Fibroblast of skin of right biceps (primary cell): ENCODE measurements at regions not wholly inside any gene's neighbourhood (a gene's known extent, or its start where the extent isn't known, plus 50 kb on each side); places are given as distances from the start of the nearest gene placed in this dataset.
"Not testable (repeated sequence)": the region's sequence is repeated elsewhere in the genome, so short reads cannot be mapped to it uniquely, and the experiment has no call there.

Source experiments
- DNase-seq: peaks from one replicate; pipeline ENCODE4 v3.0.0-alpha.2; 2013

DNA sequence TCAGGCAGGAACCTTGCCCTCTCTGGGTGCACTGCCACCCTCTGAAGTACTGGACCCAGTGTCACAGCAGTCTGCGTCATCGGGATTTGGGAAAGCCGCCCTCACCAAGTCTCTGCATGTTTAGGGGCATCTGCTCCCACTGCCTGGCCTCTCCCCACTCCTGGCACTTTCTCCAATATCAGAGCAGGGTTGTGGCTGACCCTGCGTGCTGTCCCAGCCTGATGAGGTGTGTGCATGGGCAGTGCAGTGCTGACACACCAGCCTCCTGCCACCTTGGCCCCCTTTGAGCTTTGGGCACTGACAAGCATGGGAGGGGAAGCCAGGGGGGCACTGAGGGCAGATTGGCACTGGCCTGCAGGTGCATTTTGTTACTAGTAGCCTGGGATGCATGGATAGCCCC lies 652.5 kb downstream of the GABRG1 start:
- no peak for DNase-seq

DNA sequence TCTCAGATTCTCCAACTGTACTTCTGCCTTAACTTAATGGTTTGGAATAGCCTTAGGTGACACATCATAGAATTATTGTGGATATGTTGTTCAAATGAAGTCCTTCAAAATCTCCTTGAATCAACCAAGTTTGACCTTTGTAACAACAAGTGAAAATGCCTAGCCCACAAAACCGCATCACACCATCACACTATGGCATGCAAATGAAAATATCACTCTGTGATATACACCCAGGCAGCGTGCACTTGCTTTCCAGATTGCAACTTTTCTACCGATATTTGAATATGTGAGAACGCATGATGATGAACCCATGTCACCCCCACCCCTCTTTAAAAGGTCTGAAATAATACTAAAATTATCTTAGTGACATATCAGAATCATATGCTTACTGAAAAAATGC lies 656.7 kb downstream of the GABRG1 start:
- no peak for DNase-seq

DNA sequence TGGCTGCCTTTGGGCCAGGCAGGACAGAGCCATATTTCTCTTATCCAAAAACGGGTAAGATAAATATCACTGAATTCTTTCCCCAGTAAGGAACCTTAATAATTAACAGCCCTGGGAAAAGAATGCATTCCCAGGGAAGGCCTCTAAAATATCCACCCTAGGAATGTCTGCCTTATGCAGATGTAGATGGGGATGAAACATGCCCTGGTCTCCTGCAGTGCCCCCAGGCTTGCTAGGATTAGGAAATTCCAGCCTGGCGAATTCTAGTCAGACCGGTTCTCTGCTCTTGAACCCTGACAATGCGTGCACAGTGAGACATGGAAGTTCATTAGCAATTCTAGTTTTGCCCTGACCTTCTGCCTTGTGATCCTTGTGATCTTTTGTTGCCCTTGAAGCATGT lies 663.7 kb downstream of the GABRG1 start:
- not testable (repeated sequence) for DNase-seq

DNA sequence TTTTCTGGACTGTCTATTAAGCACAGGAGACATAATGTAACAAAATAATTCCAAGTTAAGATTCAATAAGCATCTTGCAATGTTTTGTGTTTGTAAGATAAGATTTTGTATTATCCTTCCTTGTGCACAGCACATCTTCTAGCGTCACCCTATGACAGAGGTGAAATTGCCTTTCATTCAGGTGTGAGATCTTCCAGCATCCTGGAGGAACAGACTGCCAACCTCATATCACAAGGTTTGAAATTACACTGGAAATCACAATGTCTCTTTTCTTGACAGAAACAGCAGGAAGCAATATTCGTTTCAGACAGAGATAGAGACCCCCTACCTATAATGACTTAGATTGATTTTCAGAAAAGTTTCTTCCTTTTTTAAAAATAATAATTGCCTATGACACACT lies 668.6 kb downstream of the GABRG1 start:
- no peak for DNase-seq

DNA sequence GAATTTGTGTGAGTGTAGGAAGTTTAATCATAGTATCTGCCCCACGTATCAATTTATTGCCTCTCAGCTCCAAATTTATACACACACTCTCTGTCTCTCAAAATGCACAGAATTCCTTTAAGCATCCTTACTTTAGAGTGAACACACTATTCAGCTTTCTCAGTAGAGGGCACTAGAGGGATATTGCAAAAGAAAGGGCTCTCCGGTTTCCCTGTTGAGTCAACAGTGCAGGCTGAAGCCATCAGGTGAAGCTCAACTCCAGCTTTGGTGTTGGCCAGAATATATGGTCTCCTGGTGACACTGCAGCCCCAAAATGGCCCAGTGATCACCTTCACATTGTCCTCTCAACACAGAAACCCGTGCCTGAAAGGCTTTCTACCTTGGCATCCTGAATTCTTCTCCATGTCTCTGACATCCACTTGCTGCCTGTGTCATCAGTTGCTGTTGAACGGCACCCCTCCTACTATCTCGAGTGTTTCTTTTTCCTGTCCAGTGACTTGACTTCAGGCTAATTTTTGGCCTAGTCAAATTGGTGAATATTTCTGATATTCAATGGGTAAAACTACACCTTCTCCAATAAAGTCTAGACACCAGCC lies 670.5 kb downstream of the GABRG1 start:
- DNase-seq, result peak; percentile 2

DNA sequence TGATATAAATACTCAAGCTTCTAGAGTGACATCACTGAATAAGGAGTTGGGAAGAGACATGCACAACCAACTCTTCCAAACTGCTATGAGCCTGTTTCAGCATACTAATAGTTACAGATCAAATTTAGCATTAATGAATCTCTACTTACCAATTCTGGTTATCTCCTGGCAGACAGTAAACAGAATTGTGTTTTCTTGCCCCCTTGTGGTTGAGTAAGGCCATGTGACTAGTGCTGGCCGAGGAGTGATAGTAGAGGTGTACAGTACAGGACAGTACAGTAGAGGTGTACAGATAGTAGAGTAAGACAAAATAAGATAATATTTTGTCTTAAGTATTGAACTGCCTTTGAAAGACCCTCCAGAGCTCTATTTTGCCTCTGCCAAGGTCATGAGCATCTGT lies 681.4 kb downstream of the GABRG1 start:
- no peak for DNase-seq

DNA sequence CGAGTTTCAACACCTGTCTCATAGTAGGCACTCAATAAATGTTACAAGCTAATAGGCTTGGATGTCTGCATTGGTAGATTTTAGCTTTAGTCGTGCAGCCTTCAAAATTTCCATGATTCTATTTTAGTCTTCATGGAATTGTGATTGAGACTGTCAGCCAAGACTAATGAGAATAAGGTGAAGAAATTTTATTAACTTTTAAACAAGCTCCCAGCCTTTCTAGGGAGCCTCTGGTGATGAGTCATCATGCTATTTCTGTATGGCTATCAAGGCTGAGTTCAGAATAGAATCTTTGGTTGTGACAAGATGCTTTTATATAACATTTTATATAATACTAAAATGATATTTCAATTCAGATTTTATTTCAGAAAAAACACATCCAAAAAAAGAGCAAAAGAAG lies 685.8 kb downstream of the GABRG1 start:
- DNase-seq, result no peak

DNA sequence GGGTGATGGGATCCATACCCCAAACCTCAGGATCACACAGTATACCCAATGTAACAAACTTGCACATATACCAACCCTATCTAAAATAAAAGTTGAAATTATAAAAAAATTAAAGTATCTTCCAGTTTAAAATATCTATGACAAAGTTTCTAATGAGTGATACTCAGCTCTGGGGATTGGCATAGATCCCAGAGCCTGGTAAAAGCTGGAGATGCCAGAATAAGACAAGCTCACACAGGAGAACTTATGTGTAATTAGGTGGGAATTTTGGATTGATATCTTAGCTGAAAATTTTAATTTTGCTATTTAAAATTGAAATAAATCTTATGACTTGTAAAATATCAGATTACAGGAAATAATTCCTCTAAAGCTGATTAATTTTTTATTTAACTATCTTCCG lies 686.5 kb downstream of the GABRG1 start:
- no peak for DNase-seq

DNA sequence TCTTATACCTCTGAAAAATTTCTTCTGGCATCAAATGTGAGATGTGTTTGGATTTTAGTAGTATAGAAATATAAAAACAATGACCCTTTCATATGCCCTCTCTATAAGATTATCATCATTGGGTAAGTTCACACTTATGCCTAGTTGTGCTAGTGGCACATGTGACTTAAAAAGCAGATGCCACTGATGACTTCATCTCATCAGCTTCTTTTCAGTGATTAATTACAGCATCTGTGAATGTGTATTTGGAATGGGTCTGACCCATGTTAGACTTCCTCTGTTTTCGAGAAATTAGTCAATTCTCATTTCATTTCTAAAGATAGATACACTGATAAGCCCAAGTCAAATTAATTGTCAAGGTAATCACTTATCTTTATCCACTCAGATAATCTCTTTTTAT lies 698.7 kb downstream of the GABRG1 start:
- DNase-seq, result no peak

DNA sequence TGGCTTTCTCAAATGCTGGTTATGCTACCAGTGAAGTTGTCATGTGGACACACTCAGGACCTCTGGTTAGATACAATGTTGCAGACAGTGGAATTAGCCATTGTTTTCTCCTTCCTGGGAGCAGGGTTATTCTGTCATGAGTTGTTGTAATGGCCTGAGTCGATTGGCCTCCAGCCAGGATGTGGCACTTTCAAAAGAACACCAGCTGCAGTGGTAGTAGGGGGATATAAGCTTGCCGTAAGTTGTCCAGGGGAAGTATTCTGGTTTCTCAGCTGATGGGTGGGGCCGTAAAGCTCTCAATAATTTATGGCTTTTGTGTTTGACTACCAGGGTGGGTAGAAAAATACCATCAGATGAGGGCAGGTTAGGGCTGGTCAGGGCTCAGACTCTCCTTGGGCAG lies 697.5 kb upstream of the GNPDA2 start:
- no peak for DNase-seq

DNA sequence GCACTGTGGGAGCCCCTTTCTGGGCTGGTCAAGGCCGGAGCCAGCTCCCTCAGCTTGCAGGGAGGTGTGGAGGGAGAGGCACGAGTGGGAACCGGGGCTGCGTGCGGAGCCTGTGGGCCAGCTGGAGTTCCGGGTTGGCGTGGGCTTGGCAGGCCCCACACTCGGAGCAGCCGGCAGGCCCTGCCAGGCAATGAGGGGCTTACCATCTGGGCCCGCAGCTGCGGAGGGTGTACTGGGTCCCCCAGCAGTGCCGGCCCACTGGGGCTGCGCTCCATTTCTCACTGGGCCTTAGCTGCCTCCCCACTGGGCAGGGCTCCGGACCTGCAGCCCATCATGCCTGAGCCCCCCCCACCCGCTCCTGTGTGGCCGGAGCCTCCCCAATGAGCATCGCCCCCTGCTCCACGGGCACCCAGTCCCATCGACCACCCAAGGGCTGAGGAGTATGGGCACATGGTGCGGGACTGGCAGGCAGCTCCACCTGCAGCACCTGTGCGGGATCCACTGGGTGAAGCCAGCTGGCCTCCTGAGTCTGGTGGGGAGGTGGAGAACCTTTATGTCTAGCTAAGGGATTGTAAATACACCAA lies 693.8 kb upstream of the GNPDA2 start:
- not testable (repeated sequence) for DNase-seq

DNA sequence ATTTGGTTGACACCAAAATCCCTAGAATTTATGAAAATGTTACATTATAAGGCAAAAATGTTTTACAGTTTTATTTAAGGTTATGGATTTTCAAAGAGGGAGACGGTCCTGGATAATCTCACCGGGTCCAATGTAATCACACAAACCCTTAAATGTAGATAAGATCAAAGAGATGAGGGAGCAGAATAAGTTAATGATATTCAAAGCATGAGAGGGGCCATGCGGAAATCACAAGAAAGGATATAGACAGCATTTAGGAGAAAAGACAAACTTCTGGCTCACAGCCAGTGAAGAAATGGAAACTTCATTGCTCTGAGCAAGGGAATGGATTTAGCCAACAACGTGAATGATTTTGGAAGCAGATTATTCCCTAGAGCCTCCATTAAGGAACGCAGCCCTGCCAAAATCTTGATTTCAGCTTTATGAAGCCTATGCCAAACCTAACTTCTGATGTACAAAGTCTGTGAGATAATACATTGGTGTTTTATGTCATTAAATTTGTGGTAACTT lies 684.4 kb upstream of the GNPDA2 start:
- DNase-seq, result no peak

DNA sequence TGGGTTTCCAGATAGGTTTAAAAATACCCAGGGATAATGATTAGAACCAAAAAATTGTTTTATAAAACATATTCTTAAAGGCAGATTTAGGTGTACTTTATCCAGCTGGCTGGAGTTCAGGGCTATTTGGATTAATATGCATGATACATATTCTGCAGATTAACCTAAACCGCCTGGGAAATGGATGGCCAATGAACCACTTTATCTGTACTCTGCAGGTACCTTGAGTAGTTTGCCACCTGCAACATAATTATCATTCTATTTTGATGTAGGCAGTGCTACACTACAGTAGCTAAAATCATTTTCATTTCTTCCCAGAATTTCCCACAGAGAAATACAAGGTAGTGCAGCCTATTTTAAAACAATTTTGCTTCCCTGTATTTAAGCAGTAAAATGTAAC lies 683.2 kb upstream of the GNPDA2 start:
- no peak for DNase-seq

DNA sequence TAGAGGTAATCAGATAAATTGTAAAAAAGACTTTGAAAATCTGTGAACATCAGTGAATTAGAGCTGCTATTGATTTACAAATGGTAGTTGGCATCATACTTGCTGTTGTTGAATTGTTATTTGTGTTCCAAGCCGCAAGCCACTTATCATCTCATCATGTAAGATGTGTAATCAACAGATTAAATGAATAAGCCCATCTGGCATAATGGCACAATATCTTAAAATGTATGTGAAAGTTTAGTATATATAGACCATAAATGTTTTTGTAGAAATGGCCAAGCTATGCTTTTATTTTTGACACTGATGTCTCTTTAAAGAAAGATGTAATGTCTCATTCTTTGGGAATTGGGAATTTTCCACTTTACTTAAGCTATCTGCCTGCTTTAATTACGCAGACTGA lies 682.6 kb upstream of the GNPDA2 start:
- DNase-seq, result no peak

DNA sequence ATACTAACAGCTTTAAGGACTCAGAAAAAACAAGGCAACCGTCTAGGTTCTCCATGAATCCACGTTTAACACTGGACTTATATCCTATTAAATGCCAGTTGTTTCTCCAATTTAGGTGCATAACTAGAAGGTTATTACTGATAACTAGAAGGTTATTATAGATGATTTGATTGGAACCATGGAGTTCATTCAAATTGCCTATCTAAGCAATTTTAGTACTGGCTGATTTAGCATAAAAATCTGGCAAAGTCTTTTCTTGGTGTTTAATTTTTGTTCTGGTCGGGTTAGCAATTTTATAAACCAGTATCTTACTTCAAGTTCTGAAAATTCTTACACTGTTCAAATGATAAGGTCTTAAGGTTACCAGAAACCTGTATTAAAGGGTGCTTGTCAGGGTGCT lies 672.8 kb upstream of the GNPDA2 start:
- no peak for DNase-seq

DNA sequence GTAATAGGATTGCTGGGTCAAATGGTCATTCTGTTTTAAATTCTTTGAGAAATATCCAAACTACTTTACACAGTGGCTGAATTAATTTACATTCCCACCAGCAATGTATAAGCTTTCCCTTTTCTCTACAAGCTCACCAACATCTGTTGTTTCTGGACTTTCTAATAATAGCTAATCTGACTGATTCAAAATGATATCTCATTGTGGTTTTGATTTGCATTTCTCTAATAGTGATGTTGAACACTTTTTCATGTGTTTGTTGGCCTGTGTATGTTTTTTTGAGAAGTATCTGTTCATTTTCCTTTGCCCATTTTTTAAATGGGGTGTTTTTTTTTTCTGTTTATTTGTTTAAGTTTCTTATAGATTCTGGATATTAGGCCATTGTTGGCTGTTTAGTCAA lies 659.0 kb upstream of the GNPDA2 start:
- DNase-seq, result no peak

DNA sequence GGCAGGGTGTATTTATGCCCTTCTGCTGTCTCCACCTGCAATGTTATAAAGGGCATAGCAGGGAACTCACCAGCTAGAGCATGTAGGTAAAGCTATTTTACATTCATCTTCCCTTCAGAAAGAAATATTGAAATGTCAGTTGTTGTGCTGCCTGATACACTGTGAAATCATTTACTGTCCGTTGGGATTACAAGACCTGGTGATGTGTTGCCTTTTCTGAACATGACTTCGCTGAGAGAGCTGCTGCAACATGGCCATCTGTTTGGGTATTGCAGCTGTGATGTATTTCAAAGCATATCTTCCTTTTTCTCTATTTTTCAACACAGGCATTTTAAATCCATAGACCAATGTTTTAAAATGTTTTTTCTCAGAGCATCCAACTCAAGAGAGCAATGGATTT lies 644.1 kb upstream of the GNPDA2 start:
- no peak for DNase-seq

DNA sequence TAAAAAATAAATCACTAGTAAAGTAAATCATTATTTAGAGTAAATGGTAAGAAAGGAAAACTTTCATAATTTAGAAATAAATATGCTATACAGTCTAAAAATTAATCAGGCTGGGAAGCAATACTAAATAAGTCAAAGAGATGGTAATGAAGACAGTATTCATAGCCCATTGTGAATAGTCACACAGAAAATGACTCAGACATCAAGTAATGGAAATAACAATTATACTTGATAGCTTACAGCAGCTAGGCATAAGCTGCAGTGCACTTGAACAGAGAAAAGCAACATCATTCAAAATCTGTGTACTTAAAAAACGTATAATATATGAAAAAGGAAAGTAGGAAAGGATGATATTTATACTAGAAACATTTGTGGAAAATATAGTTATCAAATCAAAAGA lies 642.5 kb upstream of the GNPDA2 start:
- DNase-seq, result no peak

DNA sequence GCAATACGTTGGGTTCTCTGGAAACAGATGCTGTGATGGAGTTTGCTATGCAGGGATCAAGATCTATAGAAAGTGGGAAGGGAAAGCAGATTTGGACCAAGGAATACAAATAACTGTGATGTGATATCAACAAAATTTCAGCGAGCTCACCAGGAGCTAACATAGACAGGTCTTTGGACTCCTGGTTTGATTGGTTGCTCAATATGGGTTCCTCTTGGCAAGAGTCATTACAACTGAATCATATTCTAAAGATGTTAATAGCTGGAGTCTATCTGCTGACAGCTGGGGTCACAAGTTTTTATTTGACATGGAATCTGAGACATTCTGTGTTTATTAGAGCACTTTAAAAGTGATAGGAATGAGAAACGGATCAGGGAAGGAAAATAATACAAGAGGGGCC lies 637.6 kb upstream of the GNPDA2 start:
- no peak for DNase-seq

DNA sequence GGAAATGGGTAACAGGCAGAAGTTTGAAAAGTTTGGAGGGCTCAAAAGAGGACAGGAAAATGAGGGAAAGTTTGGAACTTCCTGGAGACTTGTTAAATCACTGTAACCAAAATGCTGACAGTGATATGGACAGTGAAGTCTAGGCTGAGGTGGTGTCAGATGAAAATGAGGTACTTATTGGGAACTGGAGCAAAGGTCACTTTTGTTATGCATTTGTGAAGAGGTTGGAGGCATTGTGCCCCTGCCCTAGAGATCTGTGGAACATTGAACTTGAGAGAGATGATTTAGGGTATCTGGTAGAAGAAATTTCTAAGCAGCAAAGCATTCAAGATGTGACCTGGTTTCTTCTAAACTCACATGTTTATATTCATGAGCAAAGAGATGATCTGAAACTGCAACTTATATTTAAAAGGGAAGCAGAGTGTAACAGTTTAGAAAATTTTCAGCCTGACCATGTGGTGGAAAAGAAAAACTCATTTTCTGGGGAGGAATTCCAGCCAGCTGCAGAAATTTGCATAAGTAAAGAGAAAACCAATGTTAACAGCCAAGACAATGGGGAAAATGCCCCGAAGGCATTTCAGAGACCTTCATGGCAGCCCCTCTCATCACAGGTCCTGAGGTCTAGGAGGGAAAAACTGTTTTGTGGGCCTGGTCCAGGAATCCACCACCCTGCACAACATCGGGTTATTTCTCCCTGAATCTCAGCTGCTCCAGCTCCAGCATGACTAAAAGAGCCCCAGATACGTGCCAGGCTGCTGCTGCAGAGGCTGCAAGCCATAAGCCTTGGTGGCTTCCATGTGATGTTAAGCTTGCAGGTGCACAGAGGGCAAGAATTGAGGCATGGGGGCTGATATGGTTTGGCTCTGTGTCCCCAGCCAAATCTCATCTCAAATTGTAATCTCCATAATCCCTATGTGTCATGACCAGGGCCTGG lies 632.5 kb upstream of the GNPDA2 start:
- DNase-seq, result no peak

DNA sequence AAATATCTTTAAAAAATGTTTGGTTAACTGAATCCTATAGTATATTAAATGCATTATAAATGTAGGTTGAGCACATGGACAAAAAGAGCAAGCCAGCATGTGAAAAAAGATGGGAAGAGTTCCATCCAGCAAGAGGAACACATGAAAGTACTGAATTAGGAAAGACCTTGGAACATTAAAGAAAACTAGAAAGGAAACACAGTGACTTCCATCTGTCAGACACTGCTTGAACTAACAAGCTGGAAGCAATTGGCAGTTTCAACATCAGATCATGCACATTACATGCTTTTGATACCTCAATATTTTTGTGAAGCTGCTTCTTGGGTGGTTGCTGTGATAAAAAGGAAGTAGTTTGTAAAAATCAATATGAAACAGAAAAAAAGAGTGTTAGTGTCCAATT lies 626.8 kb upstream of the GNPDA2 start:
- DNase-seq, result no peak

DNA sequence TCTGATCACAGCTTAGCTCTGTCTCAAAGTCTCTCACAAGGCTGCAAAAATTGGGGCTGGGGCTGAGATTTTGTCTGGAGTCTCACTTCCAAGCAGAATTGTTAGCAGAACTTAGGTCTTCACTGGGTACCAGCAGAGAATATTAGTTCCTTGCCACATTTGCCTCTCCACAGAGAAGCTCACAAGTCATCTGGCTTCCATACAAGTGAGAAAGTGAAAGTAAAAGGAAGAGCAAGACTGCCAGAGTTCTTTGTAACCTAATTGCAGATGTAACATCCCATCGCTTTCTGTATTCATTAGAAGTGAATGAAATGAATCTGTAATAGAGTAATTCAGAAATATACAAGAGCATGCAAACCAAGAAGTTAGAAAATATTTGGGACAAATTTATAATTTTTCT lies 624.1 kb upstream of the GNPDA2 start:
- DNase-seq, result no peak

DNA sequence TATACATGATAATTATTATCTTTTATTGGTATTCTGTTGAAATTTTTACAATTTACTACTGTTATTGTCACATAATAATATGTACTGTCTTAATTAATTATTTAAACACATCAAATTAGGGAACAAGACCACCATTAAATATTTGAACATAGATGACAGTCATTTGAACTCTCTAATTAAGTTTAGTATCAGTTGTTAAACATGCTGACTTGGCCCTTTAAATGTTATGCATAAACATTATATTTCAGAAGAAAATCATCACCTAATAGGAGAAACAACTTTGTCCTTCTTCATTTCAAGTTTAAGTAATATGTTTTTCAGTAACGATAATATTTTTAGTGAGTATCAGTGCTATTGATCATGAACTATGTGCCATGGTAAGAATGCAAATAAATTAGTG lies 623.5 kb upstream of the GNPDA2 start:
- no peak for DNase-seq

DNA sequence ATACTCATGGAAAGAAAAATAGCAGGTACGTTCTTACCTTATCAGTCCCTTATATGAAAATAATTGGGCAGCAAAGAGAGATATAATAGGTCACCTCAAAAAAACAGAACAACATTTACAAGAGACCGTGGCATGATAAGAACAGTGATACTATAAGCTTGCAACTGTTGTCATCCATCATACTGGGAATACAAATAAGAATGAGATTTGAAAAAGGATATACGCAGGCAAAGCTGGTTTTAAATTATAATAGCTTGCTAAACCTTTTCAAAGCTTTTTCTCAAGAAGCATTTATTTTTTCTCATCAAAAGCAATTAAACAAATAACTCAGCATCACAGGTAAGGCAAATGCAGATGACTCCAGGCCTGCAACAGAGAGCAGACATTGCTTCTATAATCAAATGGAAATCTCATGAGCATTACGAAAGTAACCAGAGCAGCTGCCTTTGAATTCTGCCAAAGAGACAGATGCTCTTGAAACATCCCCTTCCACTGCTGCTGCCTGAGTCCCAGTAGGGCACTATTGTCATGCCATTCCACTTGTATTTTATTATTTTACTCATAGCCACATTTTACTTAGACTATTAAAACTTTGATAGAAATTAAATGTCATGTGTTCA lies 620.6 kb upstream of the GNPDA2 start:
- no peak for DNase-seq
